Osteoblast (primary cell): ENCODE measurements at regions not wholly inside any gene's neighbourhood (a gene's known extent, or its start where the extent isn't known, plus 50 kb on each side); places are given as distances from the start of the nearest gene placed in this dataset. TPM values are rescaled to one million over a fixed set of nuclear protein-coding genes. Genes with fewer than 3 reads are reported as not detected.

Source experiments
- DNase-seq: peaks from one replicate; pipeline ENCODE4 v3.0.0; 2011; ENCODE audit warnings: low spot score, mixed read lengths; ENCODE audit not compliant: insufficient read length; ENCODE audit errors: missing footprints
- H2AFZ ChIP-seq: 2 replicates; pipeline ENCODE4 v1.6.0; 2011; ENCODE audit warnings: mild to moderate bottlenecking, low read length
- H3K27ac ChIP-seq: 2 replicates; pipeline ENCODE4 v1.5.1; 2011; ENCODE audit warnings: mild to moderate bottlenecking, low read depth, low read length, moderate library complexity
- H3K27me3 ChIP-seq: 2 replicates; pipeline ENCODE4 v1.6.0; 2012; ENCODE audit warnings: mild to moderate bottlenecking, control low read depth, inconsistent platforms, low read length, moderate library complexity; ENCODE audit not compliant: insufficient read depth
- H3K36me3 ChIP-seq: 2 replicates; pipeline ENCODE4 v1.5.1; 2011; ENCODE audit warnings: mild to moderate bottlenecking, low read length, control low read depth, moderate library complexity; ENCODE audit not compliant: insufficient read depth
- H3K4me1 ChIP-seq: 2 replicates; pipeline ENCODE4 v1.5.1; 2011; ENCODE audit warnings: mild to moderate bottlenecking, low read length, control low read depth, moderate library complexity; ENCODE audit not compliant: insufficient read depth
- H3K4me2 ChIP-seq: 2 replicates; pipeline ENCODE4 v1.6.0; 2011; ENCODE audit warnings: mild to moderate bottlenecking, low read length; ENCODE audit not compliant: insufficient read depth
- H3K4me3 ChIP-seq: fragments of 200-600 bp; sonication (generic); 3 replicates; pipeline ENCODE4 v1.5.1; 2012; ENCODE audit warnings: mild to moderate bottlenecking, low read length, inconsistent platforms; ENCODE audit not compliant: insufficient read depth
- H3K79me2 ChIP-seq: 2 replicates; pipeline ENCODE4 v1.6.0; 2012; ENCODE audit warnings: mild to moderate bottlenecking, low read length, control low read depth, inconsistent platforms; ENCODE audit not compliant: insufficient read depth
- H3K9me3 ChIP-seq: 2 replicates; pipeline ENCODE4 v1.5.1; 2011; ENCODE audit warnings: low read depth, low read length, control low read depth
- H4K20me1 ChIP-seq: 2 replicates; pipeline ENCODE4 v1.6.0; 2012; ENCODE audit warnings: mild to moderate bottlenecking, low read length, control low read depth; ENCODE audit not compliant: insufficient read depth
- CTCF ChIP-seq: IDR thresholded peaks from 2 replicates; pipeline ENCODE4 v1.5.1; 2011; ENCODE audit warnings: mild to moderate bottlenecking, low read depth, low read length, moderate library complexity; ENCODE audit errors: extremely low read depth
- small RNA-seq: library from RNA; depleted of rRNA; stranded (forward); fragments of <200 nt; gene quantifications from one replicate; pipeline ENCODE3, GENCODE V24; 2012

GRCh38 chr7:21377545-21377944 is 50.3 kb upstream of the SP4 start:
- H3K27me3 ChIP-seq: no peaks in the 10 kb centered on the region
- no peak for DNase-seq
- no peaks in the 10 kb centered on the region for H3K36me3 ChIP-seq
- no peaks in the 10 kb centered on the region for H3K9me3 ChIP-seq
- H3K4me1 ChIP-seq: no peaks in the 10 kb centered on the region
- no peak overlapping the region for H3K4me2 ChIP-seq
- H3K4me3 ChIP-seq: no peak overlapping the region
- H3K27ac ChIP-seq: no peak overlapping the region
- TF ChIP-seq CTCF: no peak
- no peaks in the 10 kb centered on the region for H4K20me1 ChIP-seq
- H3K79me2 ChIP-seq: no peaks in the 10 kb centered on the region
- H2AFZ ChIP-seq: no peak overlapping the region

Small RNAs in the stretch of these regions (small RNA-seq; reads per million reads assigned to genes)
- gene RN7SL542P: not detected
